ENCODE measurements at regions not wholly inside any gene's neighbourhood (a gene's known extent, or its start where the extent isn't known, plus 50 kb on each side); places are given as distances from the start of the nearest gene placed in this dataset.

GRCh38 chr13:81874681-81875661 lies 1534.0 kb upstream of the SPRY2 start:
- ChIA-PET CTCF (no interaction called here), POLR2A (no interaction called here)
- FAIRE-seq, result no peak
- H3K27ac ChIP-seq (ENCODE audit: insufficient read depth, low read depth, low read length), result no peak overlapping the region
- no peaks in the 10 kb centered on the region for H3K9me1 ChIP-seq (replicated peaks; ENCODE audit: control insufficient read depth, extremely low read depth, insufficient read depth, low read length)
- H3K9me3 ChIP-seq (replicated peaks; ENCODE audit: control insufficient read depth, insufficient read depth, low read length), result no peaks in the 10 kb centered on the region
- H3K4me2 ChIP-seq (ENCODE audit: insufficient read depth, low read length), result no peak overlapping the region
- intact Hi-C loops (cut with micrococcal nuclease) (no loop called here), dilution Hi-C loops (cut with MboI; ENCODE audit: extremely low pct_ligation_motif_present, low sequenced_read_pairs) (no loop called here)
- H3K36me3 ChIP-seq (ENCODE audit: control insufficient read depth in 2 of 2, extremely low read depth in 1 of 2, insufficient read depth in 2 of 2, low read length in 2 of 2), result no peaks in the 10 kb centered on the region
- H4K20me1 ChIP-seq (replicated peaks; ENCODE audit: control insufficient read depth, extremely low read depth, insufficient read depth, low read length), result no peaks in the 10 kb centered on the region
- no peak overlapping the region for H3K4me3 ChIP-seq (replicated peaks in 1 of 3; ENCODE audit: insufficient read depth in 1 of 3, low read depth in 1 of 3, low read length in 3 of 3)
- no peaks in the 10 kb centered on the region for H3K27me3 ChIP-seq (ENCODE audit: control insufficient read depth in 2 of 2, insufficient read depth in 2 of 2, low read length in 2 of 2)
- H2AFZ ChIP-seq (ENCODE audit: low read depth, low read length), result no peak overlapping the region
- TF ChIP-seq, protein P1, sequence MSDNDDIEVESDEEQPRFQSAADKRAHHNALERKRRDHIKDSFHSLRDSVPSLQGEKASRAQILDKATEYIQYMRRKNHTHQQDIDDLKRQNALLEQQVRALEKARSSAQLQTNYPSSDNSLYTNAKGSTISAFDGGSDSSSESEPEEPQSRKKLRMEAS (IDR thresholded peaks at IDR 0.05; ENCODE audit: insufficient read depth, insufficient read length), result no peak
- H3K4me1 ChIP-seq (ENCODE audit: control insufficient read depth, extremely low read depth, insufficient read depth, low read length), result no peaks in the 10 kb centered on the region
- BruUV-seq (replicated peaks), result no TSS peak
- H3K79me2 ChIP-seq (ENCODE audit: control insufficient read depth, insufficient read depth, low read length), result no peaks in the 10 kb centered on the region
- no peak for DNase-seq (ENCODE audit: low read depth, low spot score)
- no peak overlapping the region for H3K9ac ChIP-seq (replicated peaks; ENCODE audit: extremely low read depth, insufficient read depth, low read length)

GRCh38 chr13:81874253-81874652 lies 1533.3 kb upstream of the SPRY2 start:
- no TSS peak for BruUV-seq (replicated peaks)
- dilution Hi-C loops (cut with MboI; ENCODE audit: extremely low pct_ligation_motif_present, low sequenced_read_pairs), result no loop called here
- Histone ChIP-seq H2AFZ (ENCODE audit: low read depth, low read length) (no peak overlapping the region), H3K4me3 (replicated peaks in 1 of 3; ENCODE audit: insufficient read depth in 1 of 3, low read depth in 1 of 3, low read length in 3 of 3) (no peak overlapping the region), H3K27me3 (ENCODE audit: control insufficient read depth in 2 of 2, insufficient read depth in 2 of 2, low read length in 2 of 2) (no peaks in the 10 kb centered on the region), H3K9me3 (replicated peaks; ENCODE audit: control insufficient read depth, insufficient read depth, low read length) (no peaks in the 10 kb centered on the region), H3K79me2 (ENCODE audit: control insufficient read depth, insufficient read depth, low read length) (no peaks in the 10 kb centered on the region), H3K4me1 (ENCODE audit: control insufficient read depth, extremely low read depth, insufficient read depth, low read length) (no peaks in the 10 kb centered on the region), H3K27ac (ENCODE audit: insufficient read depth, low read depth, low read length) (no peak overlapping the region), H3K36me3 (ENCODE audit: control insufficient read depth in 2 of 2, extremely low read depth in 1 of 2, insufficient read depth in 2 of 2, low read length in 2 of 2) (no peaks in the 10 kb centered on the region), H3K4me2 (ENCODE audit: insufficient read depth, low read length) (no peak overlapping the region), H3K9me1 (replicated peaks; ENCODE audit: control insufficient read depth, extremely low read depth, insufficient read depth, low read length) (no peaks in the 10 kb centered on the region), H4K20me1 (replicated peaks; ENCODE audit: control insufficient read depth, extremely low read depth, insufficient read depth, low read length) (no peaks in the 10 kb centered on the region), H3K9ac (replicated peaks; ENCODE audit: extremely low read depth, insufficient read depth, low read length) (no peak overlapping the region)
- intact Hi-C loops (cut with micrococcal nuclease), result no loop called here
- ChIA-PET CTCF (no interaction called here), POLR2A (no interaction called here)
- FAIRE-seq (no peak), DNase-seq (ENCODE audit: low read depth, low spot score) (no peak)
- TF ChIP-seq FOS (IDR thresholded peaks at IDR 0.05; ENCODE audit: borderline replicate concordance, insufficient read depth, low read length) (no peak), POLR2A (IDR thresholded peaks at IDR 0.05; ENCODE audit: low read depth, low read length) (no peak), POLR2AphosphoS5 (IDR thresholded peaks at IDR 0.05; ENCODE audit: insufficient read depth, low read depth, low read length) (no peak), CTCF (IDR thresholded peaks at IDR 0.05; ENCODE audit: extremely low read depth in 1 of 2, insufficient read depth in 1 of 2, low read depth in 1 of 2, low read length in 2 of 2) (no peak), EZH2 (IDR thresholded peaks at IDR 0.05; ENCODE audit: borderline replicate concordance, low read depth, low read length, severe bottlenecking) (no peak), GATA2 (IDR thresholded peaks at IDR 0.05; ENCODE audit: insufficient read depth, insufficient read length, low read depth, low read length) (no peak), JUN (IDR thresholded peaks at IDR 0.05; ENCODE audit: borderline replicate concordance, insufficient read depth, insufficient read length, low read depth) (no peak), MYC (IDR thresholded peaks at IDR 0.05; ENCODE audit: low read depth, low read length) (no peak)
- TF ChIP-seq, protein P1 (IDR thresholded peaks at IDR 0.05; ENCODE audit: insufficient read depth, insufficient read length), result no peak

Data from endothelial cell of umbilical vein (primary cell).